HL-60 (cell line): ENCODE measurements at regions not wholly inside any gene's neighbourhood (a gene's known extent, or its start where the extent isn't known, plus 50 kb on each side); places are given as distances from the start of the nearest gene placed in this dataset.

Source experiments
- DNase-seq, 2 experiments: peaks; one replicate each; pipeline ENCODE4 v3.0.0-alpha.2; 2010 to 2020; ENCODE audit warnings: low read depth in 1 of 2, low spot score in 1 of 2
- H3K27ac ChIP-seq: fragments of 250-450 bp; sonication (Bioruptor Pico); replicated peaks from 2 replicates; pipeline ENCODE4 v1.5.1; 2020; ENCODE audit warnings: mild to moderate bottlenecking, moderate library complexity
- H3K27me3 ChIP-seq: fragments of 250-450 bp; sonication (Bioruptor Pico); 2 replicates; pipeline ENCODE4 v1.5.1; 2021; ENCODE audit warnings: mild to moderate bottlenecking, moderate library complexity; ENCODE audit not compliant: insufficient read depth, poor library complexity, severe bottlenecking
- H3K4me3 ChIP-seq: replicated peaks from 2 replicates; pipeline ENCODE4 v1.5.1; 2011; ENCODE audit warnings: mild to moderate bottlenecking, control low read depth, low read length; ENCODE audit not compliant: insufficient read depth
- GABPA ChIP-seq: IDR thresholded peaks from 2 replicates; pipeline ENCODE4 v1.6.1; 2012; ENCODE audit warnings: low read depth
- POLR2AphosphoS5 ChIP-seq: IDR thresholded peaks from 2 replicates; pipeline ENCODE4 v1.6.1; 2012; ENCODE audit warnings: low read depth
- REST ChIP-seq: IDR thresholded peaks from 2 replicates; pipeline ENCODE4 v1.6.1; 2012; ENCODE audit warnings: low read depth; ENCODE audit not compliant: insufficient replicate concordance
- SPI1 ChIP-seq: IDR thresholded peaks from 2 replicates; pipeline ENCODE4 v1.6.1; 2012; ENCODE audit warnings: low read depth, mild to moderate bottlenecking, borderline replicate concordance
- TF ChIP-seq, protein P1 (sequence below): IDR thresholded peaks from one replicate; pipeline ENCODE4 v1.5.1; 2011; ENCODE audit warnings: low read length, control low read depth, inconsistent platforms; ENCODE audit not compliant: insufficient read depth

- DNase-seq = no peak
- H3K27me3 ChIP-seq = no peaks in the 10 kb centered on the region
- H3K4me3 ChIP-seq = no peak overlapping the region
- no peak overlapping the region for H3K27ac ChIP-seq
- TF ChIP-seq SPI1 = no peak
- TF ChIP-seq GABPA = no peak
- TF ChIP-seq, protein P1, sequence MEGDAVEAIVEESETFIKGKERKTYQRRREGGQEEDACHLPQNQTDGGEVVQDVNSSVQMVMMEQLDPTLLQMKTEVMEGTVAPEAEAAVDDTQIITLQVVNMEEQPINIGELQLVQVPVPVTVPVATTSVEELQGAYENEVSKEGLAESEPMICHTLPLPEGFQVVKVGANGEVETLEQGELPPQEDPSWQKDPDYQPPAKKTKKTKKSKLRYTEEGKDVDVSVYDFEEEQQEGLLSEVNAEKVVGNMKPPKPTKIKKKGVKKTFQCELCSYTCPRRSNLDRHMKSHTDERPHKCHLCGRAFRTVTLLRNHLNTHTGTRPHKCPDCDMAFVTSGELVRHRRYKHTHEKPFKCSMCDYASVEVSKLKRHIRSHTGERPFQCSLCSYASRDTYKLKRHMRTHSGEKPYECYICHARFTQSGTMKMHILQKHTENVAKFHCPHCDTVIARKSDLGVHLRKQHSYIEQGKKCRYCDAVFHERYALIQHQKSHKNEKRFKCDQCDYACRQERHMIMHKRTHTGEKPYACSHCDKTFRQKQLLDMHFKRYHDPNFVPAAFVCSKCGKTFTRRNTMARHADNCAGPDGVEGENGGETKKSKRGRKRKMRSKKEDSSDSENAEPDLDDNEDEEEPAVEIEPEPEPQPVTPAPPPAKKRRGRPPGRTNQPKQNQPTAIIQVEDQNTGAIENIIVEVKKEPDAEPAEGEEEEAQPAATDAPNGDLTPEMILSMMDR = no peak
- no peak for TF ChIP-seq POLR2AphosphoS5
- no peak for TF ChIP-seq REST
These were observed 173.8 kb upstream of the PPP1R2C start for GRCh38 chrX:42951747-42952146.

DNA sequence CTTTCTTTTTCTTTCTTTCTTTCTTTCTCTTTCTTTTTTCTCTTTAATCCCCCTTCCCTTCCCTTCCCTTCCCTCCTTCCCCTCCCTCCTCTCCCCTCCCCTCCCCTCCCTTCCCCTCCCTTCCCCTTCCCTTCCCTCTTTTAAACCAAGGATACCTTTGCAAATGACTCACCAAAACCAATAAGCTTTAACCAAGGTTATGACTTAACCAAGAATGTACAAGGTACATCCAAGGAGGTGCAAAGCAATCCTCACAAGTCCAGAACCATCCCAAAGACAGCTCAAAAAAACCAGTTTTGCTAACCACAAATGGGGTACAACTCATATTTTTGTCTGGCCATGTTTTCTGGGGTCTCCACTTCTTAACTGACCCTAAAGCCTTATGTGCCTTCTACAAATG, 174.7 kb upstream of the PPP1R2C start:
- TF ChIP-seq REST = no peak
- TF ChIP-seq POLR2AphosphoS5 = no peak
- TF ChIP-seq GABPA = no peak
- TF ChIP-seq SPI1 = no peak
- TF ChIP-seq, protein P1 = no peak
- H3K27ac ChIP-seq = no peak overlapping the region

DNA sequence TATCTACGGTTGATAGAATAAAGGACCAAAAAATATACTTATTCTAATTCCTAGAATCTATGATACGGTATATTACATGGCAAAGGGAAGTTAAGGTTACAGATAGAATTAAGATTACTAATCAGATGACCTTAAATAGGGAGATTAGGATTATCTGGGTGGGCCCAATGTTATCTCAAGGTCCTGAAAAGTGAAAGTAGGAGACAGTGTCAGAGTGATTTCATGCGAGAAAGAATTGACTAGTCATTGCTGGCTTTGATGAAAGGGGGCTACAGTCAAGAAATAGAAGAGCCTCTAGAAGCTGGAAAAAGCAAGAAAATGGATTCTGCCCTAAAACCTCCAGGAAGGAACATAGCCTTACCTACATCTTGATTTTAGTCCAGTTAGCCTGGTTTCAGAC, 176.9 kb upstream of the PPP1R2C start:
- no peak overlapping the region for H3K27ac ChIP-seq
- no peak overlapping the region for H3K4me3 ChIP-seq
- TF ChIP-seq REST = no peak
- no peak for TF ChIP-seq POLR2AphosphoS5
- TF ChIP-seq SPI1 = no peak
- no peak for TF ChIP-seq GABPA
- TF ChIP-seq, protein P1 = no peak
- DNase-seq = no peak
- H3K27me3 ChIP-seq = no peaks in the 10 kb centered on the region

More for the DNA sequence above, 174.7 kb upstream of the PPP1R2C start:
- DNase-seq = no peak
- no peaks in the 10 kb centered on the region for H3K27me3 ChIP-seq
- H3K4me3 ChIP-seq = no peak overlapping the region
